ENCODE measurements at regions not wholly inside any gene's neighbourhood (a gene's known extent, or its start where the extent isn't known, plus 50 kb on each side); places are given as distances from the start of the nearest gene placed in this dataset.

GRCh38 chr12:125606312-125606711 lies 541.1 kb downstream of the AACS start:
- DNase-seq, result no peak
- H3K36me3 ChIP-seq, result no peaks in the 10 kb centered on the region
- no peaks in the 10 kb centered on the region for H3K4me1 ChIP-seq

GRCh38 chr12:125610292-125610691 lies 545.1 kb downstream of the AACS start:
- TF ChIP-seq CTCF (IDR thresholded peaks at IDR 0.05) (no peak), POLR2A (IDR thresholded peaks at IDR 0.05) (no peak)
- Histone ChIP-seq H3K4me1 (no peaks in the 10 kb centered on the region), H3K9me3 (no peaks in the 10 kb centered on the region), H3K36me3 (no peaks in the 10 kb centered on the region), H3K4me3 (no peak overlapping the region), H3K27ac (no peak overlapping the region), H3K27me3 (no peaks in the 10 kb centered on the region)
- DNase-seq, result no peak

More at GRCh38 chr12:125606312-125606711, 541.1 kb downstream of the AACS start:
- Histone ChIP-seq H3K27me3 (no peaks in the 10 kb centered on the region), H3K4me3 (no peak overlapping the region), H3K9me3 (no peaks in the 10 kb centered on the region), H3K27ac (no peak overlapping the region)
- no peak for TF ChIP-seq CTCF (IDR thresholded peaks at IDR 0.05)
- no peak for TF ChIP-seq POLR2A (IDR thresholded peaks at IDR 0.05)

GRCh38 chr12:125610971-125611370 lies 545.7 kb downstream of the AACS start:
- no peak for DNase-seq
- H3K4me1 ChIP-seq, result no peaks in the 10 kb centered on the region
- H3K27me3 ChIP-seq, result no peaks in the 10 kb centered on the region
- TF ChIP-seq CTCF (IDR thresholded peaks at IDR 0.05) (no peak), POLR2A (IDR thresholded peaks at IDR 0.05) (no peak)
- no peak overlapping the region for H3K4me3 ChIP-seq
- no peaks in the 10 kb centered on the region for H3K36me3 ChIP-seq
- H3K27ac ChIP-seq, result no peak overlapping the region
- H3K9me3 ChIP-seq, result no peaks in the 10 kb centered on the region

- no peak for DNase-seq
- Histone ChIP-seq H3K4me1 (no peaks in the 10 kb centered on the region), H3K27ac (no peak overlapping the region), H3K36me3 (no peaks in the 10 kb centered on the region), H3K9me3 (no peaks in the 10 kb centered on the region), H3K27me3 (no peaks in the 10 kb centered on the region), H3K4me3 (no peak overlapping the region)
- TF ChIP-seq POLR2A (IDR thresholded peaks at IDR 0.05) (no peak), CTCF (IDR thresholded peaks at IDR 0.05) (no peak)
These were observed 548.8 kb downstream of the AACS start for GRCh38 chr12:125614058-125614457.

- Histone ChIP-seq H3K4me1 (no peaks in the 10 kb centered on the region), H3K9me3 (no peaks in the 10 kb centered on the region), H3K36me3 (no peaks in the 10 kb centered on the region), H3K27me3 (no peaks in the 10 kb centered on the region), H3K4me3 (no peak overlapping the region), H3K27ac (no peak overlapping the region)
- DNase-seq, result no peak
- TF ChIP-seq POLR2A (IDR thresholded peaks at IDR 0.05) (no peak), CTCF (IDR thresholded peaks at IDR 0.05) (no peak)
These were observed 554.5 kb downstream of the AACS start for GRCh38 chr12:125619723-125620122.

- no peak for DNase-seq
- Histone ChIP-seq H3K4me3 (no peak overlapping the region), H3K9me3 (no peaks in the 10 kb centered on the region), H3K36me3 (no peaks in the 10 kb centered on the region), H3K27me3 (no peaks in the 10 kb centered on the region), H3K4me1 (no peaks in the 10 kb centered on the region), H3K27ac (no peak overlapping the region)
- TF ChIP-seq CTCF (IDR thresholded peaks at IDR 0.05) (no peak), POLR2A (IDR thresholded peaks at IDR 0.05) (no peak)
These were observed 568.5 kb downstream of the AACS start for GRCh38 chr12:125633686-125634085.
